ENCODE measurements at regions not wholly inside any gene's neighbourhood (a gene's known extent, or its start where the extent isn't known, plus 50 kb on each side); places are given as distances from the start of the nearest gene placed in this dataset.

DNA sequence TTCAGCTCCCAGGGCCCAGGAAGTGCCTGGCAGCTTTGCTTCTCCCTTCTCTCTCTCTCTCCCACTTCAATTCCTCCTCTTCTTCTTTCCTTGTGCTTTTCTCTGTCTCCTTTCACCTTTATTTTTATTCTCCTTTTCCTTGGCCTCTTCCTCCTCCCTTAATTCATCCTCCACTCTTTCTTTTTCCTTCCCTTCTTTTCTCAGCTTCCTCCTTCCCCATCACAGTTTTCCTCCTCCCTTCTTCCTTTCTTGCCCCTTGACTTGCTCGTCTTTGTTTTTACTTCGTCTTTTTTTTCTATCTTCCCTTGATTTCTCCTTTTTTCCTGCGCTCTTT is 99.4 kb upstream of the LHX1 start:
- Histone ChIP-seq H3K27me3 (ENCODE audit: control insufficient read depth in 2 of 2, insufficient read depth in 2 of 2, low read length in 2 of 2) (peaks cover 0 to 3% of the 10 kb centered on the region in 2 donors), H3K9me3 (ENCODE audit: control insufficient read depth in 2 of 2, low read length in 2 of 2) (no peaks in the 10 kb centered on the region), H3K4me3 (ENCODE audit: low read length in 2 of 2) (no peak overlapping the region), H3K9ac (ENCODE audit: low read depth in 1 of 2, low read length in 2 of 2) (no peak overlapping the region), H3K4me1 (ENCODE audit: control insufficient read depth in 2 of 2, insufficient read depth in 2 of 2, low read length in 2 of 2) (no peaks in the 10 kb centered on the region), H3K27ac (ENCODE audit: low read depth in 2 of 2, low read length in 2 of 2) (no peak overlapping the region), H3K36me3 (ENCODE audit: control insufficient read depth in 2 of 2, insufficient read depth in 2 of 2, low read length in 2 of 2) (no peaks in the 10 kb centered on the region)

DNA sequence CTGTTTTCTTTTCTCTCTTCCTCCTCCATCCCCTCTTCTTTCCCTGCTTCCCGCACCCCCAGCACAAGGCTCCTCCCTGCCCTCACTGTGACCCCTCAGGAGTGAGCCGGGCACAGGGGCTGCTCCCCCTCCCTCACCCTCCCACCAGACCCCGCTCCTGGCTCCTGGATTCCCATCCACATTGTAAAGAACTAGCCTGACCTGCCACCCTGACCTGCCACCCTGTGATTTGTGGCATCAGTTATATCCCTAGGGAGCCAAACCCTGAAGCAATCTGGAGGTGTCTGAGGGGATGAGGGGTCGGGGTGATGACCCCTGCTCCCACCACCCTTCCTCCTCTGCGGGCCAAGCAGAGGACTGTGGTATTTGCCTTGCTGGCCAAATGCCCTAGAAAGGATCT is 98.0 kb upstream of the LHX1 start:
- H3K27ac ChIP-seq (ENCODE audit: low read depth in 2 of 2, low read length in 2 of 2) = no peak overlapping the region

DNA sequence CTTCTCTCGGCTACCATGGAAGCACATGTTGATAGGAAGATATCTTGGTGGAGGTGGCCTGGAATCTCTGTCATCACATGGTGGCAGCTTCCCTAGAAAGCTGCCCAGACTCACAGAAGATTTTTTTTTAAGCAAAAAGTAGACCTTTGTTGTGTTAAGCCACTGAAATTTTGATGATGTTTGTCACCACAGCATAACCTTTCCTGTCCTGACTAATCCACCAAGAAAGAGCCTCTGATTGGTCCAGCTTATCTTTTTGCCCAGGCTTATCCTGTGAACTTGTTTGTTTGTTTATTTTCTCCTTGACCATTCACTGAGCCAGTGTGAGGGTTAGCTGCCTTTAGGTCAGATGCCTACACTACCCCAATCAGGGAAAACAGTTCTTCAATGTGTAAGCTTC is 96.5 kb upstream of the LHX1 start:
- peaks cover 6 to 11% of the 10 kb centered on the region in 2 donors for H3K27me3 ChIP-seq (ENCODE audit: control insufficient read depth in 2 of 2, insufficient read depth in 2 of 2, low read length in 2 of 2)
- no peak overlapping the region for H3K9ac ChIP-seq (ENCODE audit: low read depth in 1 of 2, low read length in 2 of 2)

More for the DNA sequence above, 98.0 kb upstream of the LHX1 start:
- Histone ChIP-seq H3K27me3 (ENCODE audit: control insufficient read depth in 2 of 2, insufficient read depth in 2 of 2, low read length in 2 of 2) (peaks cover 2 to 3% of the 10 kb centered on the region in 2 donors), H3K36me3 (ENCODE audit: control insufficient read depth in 2 of 2, insufficient read depth in 2 of 2, low read length in 2 of 2) (no peaks in the 10 kb centered on the region), H3K9me3 (ENCODE audit: control insufficient read depth in 2 of 2, low read length in 2 of 2) (no peaks in the 10 kb centered on the region), H3K4me3 (ENCODE audit: low read length in 2 of 2) (no peak overlapping the region), H3K4me1 (ENCODE audit: control insufficient read depth in 2 of 2, insufficient read depth in 2 of 2, low read length in 2 of 2) (no peaks in the 10 kb centered on the region), H3K9ac (ENCODE audit: low read depth in 1 of 2, low read length in 2 of 2) (no peak overlapping the region)

DNA sequence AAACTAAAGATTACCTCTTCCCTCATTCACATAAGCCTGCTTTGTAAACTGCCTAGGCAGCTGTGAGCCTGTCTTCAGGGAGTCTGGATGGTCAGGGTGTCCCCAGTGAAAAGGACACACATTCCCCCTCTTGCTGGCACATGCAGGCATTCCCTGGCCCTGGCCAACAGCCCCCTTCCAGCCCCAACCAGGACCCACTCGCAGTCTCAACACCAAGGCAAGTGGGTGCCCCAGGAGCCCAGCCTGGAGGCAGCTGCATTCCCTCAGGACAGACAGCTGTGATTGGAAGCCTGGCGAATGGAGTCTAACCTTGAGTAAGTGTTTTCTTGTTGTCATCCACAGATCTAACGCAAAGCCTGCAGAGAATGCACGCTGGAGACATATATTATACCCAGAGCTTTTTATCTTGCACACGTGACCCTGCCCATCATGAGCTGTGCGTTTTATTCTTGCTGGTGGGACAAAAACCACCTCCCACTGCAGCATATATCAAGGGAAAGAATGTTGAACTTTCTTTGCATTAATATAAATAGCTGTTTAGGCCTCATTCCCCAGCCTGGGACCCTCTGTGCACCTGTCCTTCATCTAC is 95.0 kb upstream of the LHX1 start:
- Histone ChIP-seq H3K9ac (ENCODE audit: low read depth in 1 of 2, low read length in 2 of 2) (no peak overlapping the region), H3K4me1 (ENCODE audit: control insufficient read depth in 2 of 2, insufficient read depth in 2 of 2, low read length in 2 of 2) (no peaks in the 10 kb centered on the region), H3K36me3 (ENCODE audit: control insufficient read depth in 2 of 2, insufficient read depth in 2 of 2, low read length in 2 of 2) (no peaks in the 10 kb centered on the region), H3K27me3 (ENCODE audit: control insufficient read depth in 2 of 2, insufficient read depth in 2 of 2, low read length in 2 of 2) (peaks cover 6 to 11% of the 10 kb centered on the region in 2 donors), H3K4me3 (ENCODE audit: low read length in 2 of 2) (no peak overlapping the region), H3K27ac (ENCODE audit: low read depth in 2 of 2, low read length in 2 of 2) (no peak overlapping the region), H3K9me3 (ENCODE audit: control insufficient read depth in 2 of 2, low read length in 2 of 2) (no peaks in the 10 kb centered on the region)

More for the DNA sequence above, 96.5 kb upstream of the LHX1 start:
- Histone ChIP-seq H3K27ac (ENCODE audit: low read depth in 2 of 2, low read length in 2 of 2) (no peak overlapping the region), H3K4me1 (ENCODE audit: control insufficient read depth in 2 of 2, insufficient read depth in 2 of 2, low read length in 2 of 2) (no peaks in the 10 kb centered on the region), H3K4me3 (ENCODE audit: low read length in 2 of 2) (no peak overlapping the region), H3K9me3 (ENCODE audit: control insufficient read depth in 2 of 2, low read length in 2 of 2) (no peaks in the 10 kb centered on the region), H3K36me3 (ENCODE audit: control insufficient read depth in 2 of 2, insufficient read depth in 2 of 2, low read length in 2 of 2) (no peaks in the 10 kb centered on the region)

DNA sequence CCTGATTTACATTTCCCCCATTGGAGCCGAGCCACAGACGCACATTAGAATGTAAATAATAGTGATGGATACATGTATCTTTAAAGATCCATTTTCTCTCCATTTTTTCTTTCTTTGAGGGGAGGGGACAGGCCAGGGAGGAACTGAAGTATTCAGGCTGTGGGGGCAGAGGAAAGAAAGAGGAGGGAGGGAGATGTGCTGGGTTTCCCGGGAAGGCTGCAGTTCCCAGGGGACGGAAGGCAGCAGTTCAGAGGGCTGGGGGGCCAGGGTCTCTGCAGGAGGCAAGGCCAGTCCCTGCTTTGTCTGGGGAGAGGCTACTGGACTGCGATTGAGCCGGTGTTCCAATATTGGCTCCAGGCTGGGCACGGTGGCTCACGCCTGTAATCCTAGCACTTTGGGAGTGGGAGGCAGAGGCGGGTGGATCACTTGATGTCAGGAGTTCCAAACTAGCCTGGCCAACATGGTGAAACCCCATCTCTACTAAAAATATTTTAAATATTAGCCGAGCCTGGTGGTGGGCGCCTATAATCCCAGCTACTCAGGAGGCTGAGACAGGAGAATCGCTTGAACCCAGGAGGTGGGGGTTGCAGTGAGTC is 94.2 kb upstream of the LHX1 start:
- Histone ChIP-seq H3K27ac (ENCODE audit: low read depth in 2 of 2, low read length in 2 of 2) (no peak overlapping the region), H3K9me3 (ENCODE audit: control insufficient read depth in 2 of 2, low read length in 2 of 2) (no peaks in the 10 kb centered on the region)

DNA sequence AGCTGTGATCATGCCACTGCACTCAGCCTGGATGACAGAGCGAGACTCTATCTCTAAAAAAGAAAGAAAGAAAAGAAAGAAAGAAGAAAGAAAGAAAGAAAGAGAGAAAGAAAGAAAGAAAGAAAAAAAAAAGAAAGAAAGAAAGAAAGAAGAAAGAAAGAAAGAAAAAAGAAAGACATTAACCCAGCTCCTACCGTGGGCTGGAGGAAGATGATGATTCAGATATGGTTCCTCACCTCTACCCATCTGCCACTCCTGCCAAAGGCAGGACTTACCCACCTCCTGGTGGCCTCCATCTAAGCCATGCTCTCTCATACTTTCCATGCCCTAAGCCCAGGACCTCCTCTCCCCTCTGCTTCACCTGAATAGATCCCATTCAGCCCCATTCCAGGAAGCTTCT is 93.3 kb upstream of the LHX1 start:
- H3K27ac ChIP-seq (ENCODE audit: low read depth in 2 of 2, low read length in 2 of 2) = no peak overlapping the region
- no peaks in the 10 kb centered on the region for H3K36me3 ChIP-seq (ENCODE audit: control insufficient read depth in 2 of 2, insufficient read depth in 2 of 2, low read length in 2 of 2)
- H3K9ac ChIP-seq (ENCODE audit: low read depth in 1 of 2, low read length in 2 of 2) = no peak overlapping the region
- no peak overlapping the region for H3K4me3 ChIP-seq (ENCODE audit: low read length in 2 of 2)
- peaks cover 6 to 11% of the 10 kb centered on the region in 2 donors for H3K27me3 ChIP-seq (ENCODE audit: control insufficient read depth in 2 of 2, insufficient read depth in 2 of 2, low read length in 2 of 2)
- H3K9me3 ChIP-seq (ENCODE audit: control insufficient read depth in 2 of 2, low read length in 2 of 2) = no peaks in the 10 kb centered on the region
- H3K4me1 ChIP-seq (ENCODE audit: control insufficient read depth in 2 of 2, insufficient read depth in 2 of 2, low read length in 2 of 2) = no peaks in the 10 kb centered on the region

More for the DNA sequence above, 94.2 kb upstream of the LHX1 start:
- H3K4me1 ChIP-seq (ENCODE audit: control insufficient read depth in 2 of 2, insufficient read depth in 2 of 2, low read length in 2 of 2) = no peaks in the 10 kb centered on the region
- H3K9ac ChIP-seq (ENCODE audit: low read depth in 1 of 2, low read length in 2 of 2) = no peak overlapping the region
- no peaks in the 10 kb centered on the region for H3K36me3 ChIP-seq (ENCODE audit: control insufficient read depth in 2 of 2, insufficient read depth in 2 of 2, low read length in 2 of 2)
- H3K4me3 ChIP-seq (ENCODE audit: low read length in 2 of 2) = no peak overlapping the region
- peaks cover 6 to 11% of the 10 kb centered on the region in 2 donors for H3K27me3 ChIP-seq (ENCODE audit: control insufficient read depth in 2 of 2, insufficient read depth in 2 of 2, low read length in 2 of 2)

DNA sequence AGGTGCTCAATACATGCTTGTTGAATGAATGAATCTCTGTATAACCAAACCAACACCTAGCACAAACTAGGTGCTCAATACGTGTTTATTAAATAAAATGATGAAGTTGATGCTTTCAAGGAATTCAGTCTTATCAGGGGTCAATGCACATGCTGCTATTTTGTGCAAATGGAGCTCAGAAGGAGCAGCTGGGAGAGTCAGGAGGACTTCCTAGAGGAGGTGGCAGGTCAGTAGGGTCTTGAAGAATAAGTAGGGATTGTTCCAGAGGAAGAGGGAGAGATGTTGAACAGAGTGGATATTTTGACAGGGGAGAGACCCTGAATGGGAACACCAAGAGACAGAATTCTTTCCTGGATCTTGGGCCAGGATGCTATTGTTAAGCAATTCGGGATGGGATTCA is 92.7 kb upstream of the LHX1 start:
- Histone ChIP-seq H3K9me3 (ENCODE audit: control insufficient read depth in 2 of 2, low read length in 2 of 2) (no peaks in the 10 kb centered on the region), H3K4me1 (ENCODE audit: control insufficient read depth in 2 of 2, insufficient read depth in 2 of 2, low read length in 2 of 2) (no peaks in the 10 kb centered on the region), H3K27me3 (ENCODE audit: control insufficient read depth in 2 of 2, insufficient read depth in 2 of 2, low read length in 2 of 2) (peaks cover 4 to 11% of the 10 kb centered on the region in 2 donors), H3K9ac (ENCODE audit: low read depth in 1 of 2, low read length in 2 of 2) (no peak overlapping the region), H3K4me3 (ENCODE audit: low read length in 2 of 2) (no peak overlapping the region), H3K36me3 (ENCODE audit: control insufficient read depth in 2 of 2, insufficient read depth in 2 of 2, low read length in 2 of 2) (no peaks in the 10 kb centered on the region), H3K27ac (ENCODE audit: low read depth in 2 of 2, low read length in 2 of 2) (no peak overlapping the region)

DNA sequence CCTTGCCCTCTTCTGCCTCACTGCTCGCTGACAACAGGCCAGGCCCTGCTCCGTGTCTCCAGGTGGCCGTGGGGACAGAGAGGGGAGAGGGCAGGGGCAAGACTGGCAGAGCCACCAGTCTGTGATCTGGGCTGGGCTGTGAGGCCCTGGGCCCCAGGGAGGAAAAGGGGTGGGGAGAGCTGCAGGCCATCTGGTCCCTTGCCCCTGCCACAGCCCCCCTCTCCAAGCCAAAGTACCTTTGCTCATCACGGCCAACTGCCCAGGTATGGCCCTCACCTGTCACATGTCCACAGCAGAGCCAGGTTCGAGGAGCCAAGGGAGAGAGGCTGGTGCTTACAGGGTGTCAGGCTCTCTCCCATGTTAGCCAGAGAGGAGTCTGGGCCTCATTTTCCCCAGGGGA is 91.4 kb upstream of the LHX1 start:
- Histone ChIP-seq H3K27ac (ENCODE audit: low read depth in 2 of 2, low read length in 2 of 2) (no peak overlapping the region), H3K27me3 (ENCODE audit: control insufficient read depth in 2 of 2, insufficient read depth in 2 of 2, low read length in 2 of 2) (peaks cover 3 to 11% of the 10 kb centered on the region in 2 donors), H3K36me3 (ENCODE audit: control insufficient read depth in 2 of 2, insufficient read depth in 2 of 2, low read length in 2 of 2) (no peaks in the 10 kb centered on the region), H3K9ac (ENCODE audit: low read depth in 1 of 2, low read length in 2 of 2) (no peak overlapping the region), H3K4me3 (ENCODE audit: low read length in 2 of 2) (no peak overlapping the region), H3K9me3 (ENCODE audit: control insufficient read depth in 2 of 2, low read length in 2 of 2) (no peaks in the 10 kb centered on the region), H3K4me1 (ENCODE audit: control insufficient read depth in 2 of 2, insufficient read depth in 2 of 2, low read length in 2 of 2) (no peaks in the 10 kb centered on the region)

DNA sequence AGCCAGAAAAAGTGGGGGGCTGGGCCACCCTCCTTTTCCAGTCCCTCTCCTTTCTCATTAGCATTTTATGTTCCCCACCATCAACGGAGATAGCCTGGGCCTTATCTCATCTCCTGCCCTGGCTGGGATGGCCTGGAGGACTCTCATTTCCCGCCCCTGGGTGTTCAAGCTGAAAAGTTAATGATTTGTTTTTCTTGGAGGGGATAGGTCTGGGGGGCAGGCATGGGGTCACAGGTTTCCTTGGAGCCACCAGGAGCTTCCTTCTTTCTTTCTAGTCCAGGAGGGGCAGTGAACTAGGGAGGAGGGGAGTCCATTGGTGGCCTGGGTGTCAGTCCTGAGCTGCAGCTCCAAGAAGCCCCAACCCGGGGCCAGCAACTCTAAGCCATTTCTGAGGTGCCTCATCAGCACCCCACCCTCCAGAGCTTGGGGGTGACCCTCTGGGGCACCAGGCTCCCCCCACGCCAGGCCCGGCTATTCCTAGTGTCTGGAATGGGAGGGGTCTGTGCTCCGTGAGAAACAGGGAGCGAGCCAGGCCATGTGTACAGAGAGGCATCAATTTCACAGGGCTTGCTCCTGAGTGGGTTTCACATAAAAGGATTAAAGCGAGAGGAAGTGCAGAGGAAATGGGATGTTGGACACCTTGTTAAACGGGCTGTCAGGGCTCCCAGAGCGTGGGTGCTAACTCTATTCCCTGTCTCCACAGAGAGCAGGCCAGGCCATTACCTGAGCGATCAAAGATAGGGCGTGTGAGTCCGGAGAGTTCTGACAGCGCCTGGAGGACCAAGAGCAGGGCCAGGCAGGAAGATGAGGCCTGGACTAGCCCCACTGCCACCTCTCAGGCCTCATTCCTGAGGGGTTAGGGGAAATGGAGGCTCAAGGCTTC is 90.6 kb upstream of the LHX1 start:
- H3K4me3 ChIP-seq (ENCODE audit: low read length in 2 of 2) = no peak overlapping the region
- no peaks in the 10 kb centered on the region for H3K9me3 ChIP-seq (ENCODE audit: control insufficient read depth in 2 of 2, low read length in 2 of 2)
- H3K27me3 ChIP-seq (ENCODE audit: control insufficient read depth in 2 of 2, insufficient read depth in 2 of 2, low read length in 2 of 2) = peaks cover 3 to 11% of the 10 kb centered on the region in 2 donors
- no peaks in the 10 kb centered on the region for H3K4me1 ChIP-seq (ENCODE audit: control insufficient read depth in 2 of 2, insufficient read depth in 2 of 2, low read length in 2 of 2)
- H3K27ac ChIP-seq (ENCODE audit: low read depth in 2 of 2, low read length in 2 of 2) = no peak overlapping the region
- no peak overlapping the region for H3K9ac ChIP-seq (ENCODE audit: low read depth in 1 of 2, low read length in 2 of 2)
- no peaks in the 10 kb centered on the region for H3K36me3 ChIP-seq (ENCODE audit: control insufficient read depth in 2 of 2, insufficient read depth in 2 of 2, low read length in 2 of 2)
